ENCODE measurements at regions not wholly inside any gene's neighbourhood (a gene's known extent, or its start where the extent isn't known, plus 50 kb on each side); places are given as distances from the start of the nearest gene placed in this dataset.

DNA sequence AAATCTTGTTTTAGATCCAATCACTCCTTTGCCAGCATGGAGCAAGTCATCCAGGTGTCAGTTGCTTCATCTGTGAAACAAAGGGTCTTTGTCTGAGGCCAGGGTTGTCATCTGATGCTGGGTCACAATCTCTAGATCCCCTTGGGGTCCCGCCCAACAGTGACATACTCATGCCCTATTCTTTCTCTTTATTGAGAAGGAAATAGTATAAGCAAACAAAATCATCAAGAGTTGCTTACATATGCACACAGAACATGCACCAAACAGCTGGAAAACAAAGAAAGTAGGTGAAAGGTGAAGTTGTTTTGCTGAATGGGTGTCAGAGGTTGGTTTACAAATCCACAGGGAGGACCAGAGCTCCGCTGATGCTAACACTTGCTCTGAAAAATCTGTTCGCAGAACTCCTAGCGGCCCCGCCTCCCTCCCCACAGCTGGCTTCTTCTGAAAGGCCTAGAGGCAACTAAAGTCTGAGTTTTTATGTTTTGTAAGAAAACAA is 106.1 kb upstream of the SLC44A1 start:
- in situ Hi-C loops (cut with MboI; ENCODE audit: low pct_ligation_motif_present in 1 of 4, low pct_unique_long_range_greater_than_20kb in 1 of 4, low sequenced_read_pairs in 3 of 4): no loop called here
- peak in 1 of 3 donors; percentile 38 for TF ChIP-seq POLR2AphosphoS5 (IDR thresholded peaks at IDR 0.05)
- no peak for TF ChIP-seq POLR2A (IDR thresholded peaks at IDR 0.05)
- Histone ChIP-seq H3K4me1 (peaks cover 0 to 18% (median 11%) of the 10 kb centered on the region in 4 donors), H3K4me3 (no peak overlapping the region), H3K27ac (peak overlapping the region in 1 of 4 donors; percentile 16), H3K27me3 (no peaks in the 10 kb centered on the region), H3K9me3 (no peaks in the 10 kb centered on the region), H3K36me3 (no peaks in the 10 kb centered on the region)
- intact Hi-C loops (cut with DNase I; ENCODE audit: low total_unique reads): loop anchor here (5.0 kb wide), 1 partner anchor 1779 kb away; no protein-coding TSS in a partner anchor
- DNase-seq: peak; percentile 53
- 35% methylated on average over 5 of the region's 5 CpGs for WGBS, 2 donors (ENCODE audit: low coverage in 1 of 2)

DNA sequence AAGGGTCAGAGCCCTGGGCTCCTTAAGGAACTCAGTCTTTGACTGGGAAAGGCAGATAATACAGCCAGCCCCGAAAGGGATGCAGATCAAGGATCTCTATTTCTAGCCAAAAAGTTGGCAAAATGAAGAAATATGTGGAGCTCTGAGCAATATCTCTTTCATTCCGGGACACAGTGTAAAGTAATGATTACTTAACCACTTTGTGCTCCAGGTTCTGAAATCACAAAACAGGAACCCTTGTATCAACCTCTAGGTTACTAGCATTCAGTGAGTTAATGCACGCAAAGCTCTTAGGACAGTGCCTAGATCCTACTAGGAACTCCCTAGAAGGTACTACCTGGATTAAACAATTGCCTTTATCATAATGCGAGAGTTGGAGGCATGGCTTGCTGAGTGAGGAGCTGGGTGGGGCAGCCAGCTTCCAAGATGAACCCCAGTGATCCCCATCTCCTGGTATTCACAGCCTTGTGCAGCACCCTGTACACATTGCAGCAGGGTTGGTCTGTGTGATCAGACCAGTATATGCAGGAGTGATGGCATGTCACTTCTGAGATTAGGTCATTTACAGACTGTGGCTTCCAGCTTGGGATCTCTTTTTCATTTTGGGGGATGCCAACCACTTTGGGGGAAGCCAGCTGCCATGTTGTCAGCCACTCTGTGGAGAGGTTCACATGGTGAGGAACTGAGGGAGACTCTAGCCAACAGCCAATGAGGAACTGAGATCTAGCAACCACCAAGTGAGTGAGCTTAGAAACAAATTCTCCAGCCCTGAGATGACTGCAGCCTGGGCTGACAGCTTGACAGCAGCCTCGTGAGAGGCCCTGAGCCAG is 103.1 kb upstream of the SLC44A1 start:
- 84% methylated on average over 5 of the region's 5 CpGs; no CpG with 5 or more reads in 1 of the 2 donors for WGBS, 2 donors (ENCODE audit: low coverage in 1 of 2)
- Histone ChIP-seq H3K27ac (peak overlapping the region in 1 of 4 donors; percentile 30), H3K36me3 (no peaks in the 10 kb centered on the region), H3K9me3 (no peaks in the 10 kb centered on the region), H3K4me3 (no peak overlapping the region), H3K27me3 (no peaks in the 10 kb centered on the region), H3K4me1 (peaks cover 0 to 18% (median 14%) of the 10 kb centered on the region in 4 donors)
- no peak for DNase-seq
- intact Hi-C loops (cut with DNase I; ENCODE audit: low total_unique reads): loop anchor here (10.0 kb wide), 1 partner anchor 77 kb away; no protein-coding TSS in a partner anchor
- TF ChIP-seq POLR2AphosphoS5 (IDR thresholded peaks at IDR 0.05): no peak
- TF ChIP-seq EP300 (IDR thresholded peaks at IDR 0.05; ENCODE audit: low read depth): no peak
- no peak for TF ChIP-seq POLR2A (IDR thresholded peaks at IDR 0.05)
- TF ChIP-seq, protein P1, sequence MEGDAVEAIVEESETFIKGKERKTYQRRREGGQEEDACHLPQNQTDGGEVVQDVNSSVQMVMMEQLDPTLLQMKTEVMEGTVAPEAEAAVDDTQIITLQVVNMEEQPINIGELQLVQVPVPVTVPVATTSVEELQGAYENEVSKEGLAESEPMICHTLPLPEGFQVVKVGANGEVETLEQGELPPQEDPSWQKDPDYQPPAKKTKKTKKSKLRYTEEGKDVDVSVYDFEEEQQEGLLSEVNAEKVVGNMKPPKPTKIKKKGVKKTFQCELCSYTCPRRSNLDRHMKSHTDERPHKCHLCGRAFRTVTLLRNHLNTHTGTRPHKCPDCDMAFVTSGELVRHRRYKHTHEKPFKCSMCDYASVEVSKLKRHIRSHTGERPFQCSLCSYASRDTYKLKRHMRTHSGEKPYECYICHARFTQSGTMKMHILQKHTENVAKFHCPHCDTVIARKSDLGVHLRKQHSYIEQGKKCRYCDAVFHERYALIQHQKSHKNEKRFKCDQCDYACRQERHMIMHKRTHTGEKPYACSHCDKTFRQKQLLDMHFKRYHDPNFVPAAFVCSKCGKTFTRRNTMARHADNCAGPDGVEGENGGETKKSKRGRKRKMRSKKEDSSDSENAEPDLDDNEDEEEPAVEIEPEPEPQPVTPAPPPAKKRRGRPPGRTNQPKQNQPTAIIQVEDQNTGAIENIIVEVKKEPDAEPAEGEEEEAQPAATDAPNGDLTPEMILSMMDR (IDR thresholded peaks at IDR 0.05): no peak
- in situ Hi-C loops (cut with MboI; ENCODE audit: low pct_ligation_motif_present in 1 of 4, low pct_unique_long_range_greater_than_20kb in 1 of 4, low sequenced_read_pairs in 3 of 4): no loop called here

DNA sequence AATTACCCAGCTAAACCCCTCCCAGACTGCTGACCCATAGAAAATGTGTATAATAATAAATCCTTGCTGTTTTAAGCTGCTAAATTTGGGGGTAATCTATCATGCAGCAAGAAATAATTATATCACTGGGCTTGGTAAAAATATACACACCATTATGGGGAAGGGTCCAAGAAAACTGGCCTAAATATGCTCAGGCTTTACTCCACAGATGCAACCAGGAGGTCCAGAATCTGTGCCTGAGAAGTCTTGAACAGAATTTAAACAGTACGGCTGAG is 102.5 kb upstream of the SLC44A1 start:
- intact Hi-C loops (cut with DNase I; ENCODE audit: low total_unique reads): loop anchor here (10.0 kb wide), 1 partner anchor 77 kb away; no protein-coding TSS in a partner anchor
- no peaks in the 10 kb centered on the region for H3K27me3 ChIP-seq
- H3K27ac ChIP-seq: peak overlapping the region in 1 of 4 donors; percentile 30
- H3K36me3 ChIP-seq: no peaks in the 10 kb centered on the region
- in situ Hi-C loops (cut with MboI; ENCODE audit: low pct_ligation_motif_present in 1 of 4, low pct_unique_long_range_greater_than_20kb in 1 of 4, low sequenced_read_pairs in 3 of 4): no loop called here
- H3K9me3 ChIP-seq: no peaks in the 10 kb centered on the region
- H3K4me3 ChIP-seq: no peak overlapping the region
- peaks cover 2 to 18% (median 15%) of the 10 kb centered on the region in 4 donors for H3K4me1 ChIP-seq
- DNase-seq: no peak
- TF ChIP-seq, protein P1 (IDR thresholded peaks at IDR 0.05): no peak
- TF ChIP-seq POLR2AphosphoS5 (IDR thresholded peaks at IDR 0.05) (no peak), EP300 (IDR thresholded peaks at IDR 0.05; ENCODE audit: low read depth) (no peak), POLR2A (IDR thresholded peaks at IDR 0.05) (no peak)
- WGBS, 2 donors (ENCODE audit: low coverage in 1 of 2): 85% methylated on average over 1 of the region's 1 CpG; no CpG with 5 or more reads in 1 of the 2 donors

DNA sequence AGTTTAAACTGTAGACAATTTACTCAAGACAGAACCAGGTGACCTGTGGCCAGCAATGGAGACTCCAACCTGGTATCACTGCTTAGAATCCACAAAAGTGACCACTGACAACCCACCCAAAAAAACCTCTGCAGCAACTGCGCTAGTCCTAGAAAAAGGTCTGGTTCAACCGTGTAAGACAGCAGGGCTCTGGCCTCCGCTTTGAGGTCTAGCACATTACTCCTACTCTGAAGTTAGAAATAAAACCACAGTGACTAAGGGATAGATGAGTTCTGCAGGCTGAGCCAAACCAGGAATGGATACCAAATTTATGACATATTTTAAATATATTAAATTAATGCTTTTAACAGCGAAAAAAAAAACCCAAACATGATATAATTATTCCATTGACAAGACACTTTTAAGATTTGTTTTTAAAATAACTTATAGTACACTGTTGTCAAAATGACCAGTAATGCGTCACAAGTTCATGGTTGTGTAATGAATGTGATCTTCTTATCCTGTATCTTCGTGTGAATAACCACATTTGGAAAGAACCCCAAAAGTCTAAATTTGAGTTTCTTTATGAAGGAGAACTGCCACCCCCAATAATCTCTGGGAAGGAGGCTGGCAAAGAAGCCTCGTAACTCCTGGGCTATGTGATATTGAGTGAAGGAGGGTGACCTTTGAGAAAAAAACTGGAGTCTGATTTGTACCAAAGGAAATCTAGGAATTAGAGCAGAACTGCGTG is 101.9 kb upstream of the SLC44A1 start:
- 74 to 80% methylated on average over 5 to 8 of the region's 8 CpGs for WGBS, 2 donors (ENCODE audit: low coverage in 1 of 2)
- Histone ChIP-seq H3K27ac (peak overlapping the region in 1 of 4 donors; percentile 30), H3K4me1 (peaks cover 8 to 19% (median 15%) of the 10 kb centered on the region in 4 donors), H3K9me3 (no peaks in the 10 kb centered on the region), H3K27me3 (no peaks in the 10 kb centered on the region), H3K4me3 (no peak overlapping the region), H3K36me3 (no peaks in the 10 kb centered on the region)
- in situ Hi-C loops (cut with MboI; ENCODE audit: low pct_ligation_motif_present in 1 of 4, low pct_unique_long_range_greater_than_20kb in 1 of 4, low sequenced_read_pairs in 3 of 4): no loop called here
- intact Hi-C loops (cut with DNase I; ENCODE audit: low total_unique reads): loop anchor here (10.0 kb wide), 1 partner anchor 78 kb away; no protein-coding TSS in a partner anchor
- DNase-seq: no peak
- TF ChIP-seq POLR2AphosphoS5 (IDR thresholded peaks at IDR 0.05): no peak
- TF ChIP-seq, protein P1 (IDR thresholded peaks at IDR 0.05): no peak
- no peak for TF ChIP-seq POLR2A (IDR thresholded peaks at IDR 0.05)
- no peak for TF ChIP-seq EP300 (IDR thresholded peaks at IDR 0.05; ENCODE audit: low read depth)
